ENCODE measurements at regions not wholly inside any gene's neighbourhood (a gene's known extent, or its start where the extent isn't known, plus 50 kb on each side); places are given as distances from the start of the nearest gene placed in this dataset.

GRCh38 chr6:169906688-169907418, 155.4 kb downstream of the ERMARD start:
- 89 to 94% methylated on average over 6 to 9 of the region's 13 CpGs for WGBS, 2 experiments (ENCODE audit: insufficient coverage in 2 of 2)

GRCh38 chr6:169906004-169906687, 154.7 kb downstream of the ERMARD start:
- no peaks in the 10 kb centered on the region for H3K36me3 ChIP-seq (ENCODE audit: control insufficient read depth, insufficient read depth, low read length)
- no peaks in the 10 kb centered on the region for H3K4me1 ChIP-seq (ENCODE audit: control insufficient read depth, insufficient read depth, low read length, poor library complexity, severe bottlenecking)
- H3K27ac ChIP-seq (ENCODE audit: low read depth, low read length, severe bottlenecking): no peak overlapping the region
- no peaks in the 10 kb centered on the region for H3K9me3 ChIP-seq (ENCODE audit: control insufficient read depth, low read length)
- no peak overlapping the region for H3K4me3 ChIP-seq (ENCODE audit: extremely low read depth, insufficient read depth, low read length, poor library complexity, severe bottlenecking)
- WGBS, 2 experiments (ENCODE audit: insufficient coverage in 2 of 2): 90 to 93% methylated on average over 16 to 23 of the region's 24 CpGs

More at GRCh38 chr6:169906688-169907418, 155.4 kb downstream of the ERMARD start:
- no peak overlapping the region for H3K27ac ChIP-seq (ENCODE audit: low read depth, low read length, severe bottlenecking)
- no peaks in the 10 kb centered on the region for H3K4me1 ChIP-seq (ENCODE audit: control insufficient read depth, insufficient read depth, low read length, poor library complexity, severe bottlenecking)
- no peaks in the 10 kb centered on the region for H3K9me3 ChIP-seq (ENCODE audit: control insufficient read depth, low read length)
- no peaks in the 10 kb centered on the region for H3K36me3 ChIP-seq (ENCODE audit: control insufficient read depth, insufficient read depth, low read length)
- no peak overlapping the region for H3K4me3 ChIP-seq (ENCODE audit: extremely low read depth, insufficient read depth, low read length, poor library complexity, severe bottlenecking)

GRCh38 chr6:169905041-169905807, 153.8 kb downstream of the ERMARD start:
- 86 to 89% methylated on average over 15 of the region's 20 CpGs for WGBS, 2 experiments (ENCODE audit: insufficient coverage in 2 of 2)
- Histone ChIP-seq H3K27ac (ENCODE audit: low read depth, low read length, severe bottlenecking) (no peak overlapping the region), H3K4me3 (ENCODE audit: extremely low read depth, insufficient read depth, low read length, poor library complexity, severe bottlenecking) (no peak overlapping the region), H3K9me3 (ENCODE audit: control insufficient read depth, low read length) (no peaks in the 10 kb centered on the region), H3K36me3 (ENCODE audit: control insufficient read depth, insufficient read depth, low read length) (no peaks in the 10 kb centered on the region), H3K4me1 (ENCODE audit: control insufficient read depth, insufficient read depth, low read length, poor library complexity, severe bottlenecking) (no peaks in the 10 kb centered on the region)

- no peaks in the 10 kb centered on the region for H3K4me1 ChIP-seq (ENCODE audit: control insufficient read depth, insufficient read depth, low read length, poor library complexity, severe bottlenecking)
- H3K4me3 ChIP-seq (ENCODE audit: extremely low read depth, insufficient read depth, low read length, poor library complexity, severe bottlenecking): no peak overlapping the region
- 95 to 99% methylated on average over 12 to 17 of the region's 18 CpGs for WGBS, 2 experiments (ENCODE audit: insufficient coverage in 2 of 2)
- H3K36me3 ChIP-seq (ENCODE audit: control insufficient read depth, insufficient read depth, low read length): no peaks in the 10 kb centered on the region
- no peak overlapping the region for H3K27ac ChIP-seq (ENCODE audit: low read depth, low read length, severe bottlenecking)
- no peaks in the 10 kb centered on the region for H3K9me3 ChIP-seq (ENCODE audit: control insufficient read depth, low read length)
These were observed 152.9 kb downstream of the ERMARD start for GRCh38 chr6:169904051-169904922.

GRCh38 chr6:169903122-169903521, 151.7 kb downstream of the ERMARD start:
- WGBS, 2 experiments (ENCODE audit: insufficient coverage in 2 of 2): 95 to 98% methylated on average over 14 to 17 of the region's 18 CpGs
- Histone ChIP-seq H3K9me3 (ENCODE audit: control insufficient read depth, low read length) (no peaks in the 10 kb centered on the region), H3K4me1 (ENCODE audit: control insufficient read depth, insufficient read depth, low read length, poor library complexity, severe bottlenecking) (no peaks in the 10 kb centered on the region), H3K4me3 (ENCODE audit: extremely low read depth, insufficient read depth, low read length, poor library complexity, severe bottlenecking) (no peak overlapping the region), H3K27ac (ENCODE audit: low read depth, low read length, severe bottlenecking) (no peak overlapping the region), H3K36me3 (ENCODE audit: control insufficient read depth, insufficient read depth, low read length) (no peaks in the 10 kb centered on the region)

GRCh38 chr6:169902604-169903003, 151.2 kb downstream of the ERMARD start:
- H3K36me3 ChIP-seq (ENCODE audit: control insufficient read depth, insufficient read depth, low read length): no peaks in the 10 kb centered on the region
- H3K27ac ChIP-seq (ENCODE audit: low read depth, low read length, severe bottlenecking): no peak overlapping the region
- no peak overlapping the region for H3K4me3 ChIP-seq (ENCODE audit: extremely low read depth, insufficient read depth, low read length, poor library complexity, severe bottlenecking)
- WGBS, 2 experiments (ENCODE audit: insufficient coverage in 2 of 2): 93 to 96% methylated on average over 9 to 10 of the region's 10 CpGs
- H3K4me1 ChIP-seq (ENCODE audit: control insufficient read depth, insufficient read depth, low read length, poor library complexity, severe bottlenecking): no peaks in the 10 kb centered on the region
- no peaks in the 10 kb centered on the region for H3K9me3 ChIP-seq (ENCODE audit: control insufficient read depth, low read length)

- WGBS, 2 experiments (ENCODE audit: insufficient coverage in 2 of 2): 98 to 100% methylated on average over 1 to 2 of the region's 2 CpGs
- Histone ChIP-seq H3K27ac (ENCODE audit: low read depth, low read length, severe bottlenecking) (no peak overlapping the region), H3K4me1 (ENCODE audit: control insufficient read depth, insufficient read depth, low read length, poor library complexity, severe bottlenecking) (no peaks in the 10 kb centered on the region), H3K36me3 (ENCODE audit: control insufficient read depth, insufficient read depth, low read length) (no peaks in the 10 kb centered on the region), H3K9me3 (ENCODE audit: control insufficient read depth, low read length) (no peaks in the 10 kb centered on the region), H3K4me3 (ENCODE audit: extremely low read depth, insufficient read depth, low read length, poor library complexity, severe bottlenecking) (no peak overlapping the region)
These were observed 150.6 kb downstream of the ERMARD start for GRCh38 chr6:169902070-169902469.

- peak overlapping the region; percentile 29 for H3K27ac ChIP-seq (ENCODE audit: low read depth, low read length, severe bottlenecking)
- no peaks in the 10 kb centered on the region for H3K36me3 ChIP-seq (ENCODE audit: control insufficient read depth, insufficient read depth, low read length)
- WGBS, 2 experiments (ENCODE audit: insufficient coverage in 2 of 2): 87 to 90% methylated on average over 16 of the region's 24 CpGs
- H3K9me3 ChIP-seq (ENCODE audit: control insufficient read depth, low read length): no peaks in the 10 kb centered on the region
- no peaks in the 10 kb centered on the region for H3K4me1 ChIP-seq (ENCODE audit: control insufficient read depth, insufficient read depth, low read length, poor library complexity, severe bottlenecking)
- no peak overlapping the region for H3K4me3 ChIP-seq (ENCODE audit: extremely low read depth, insufficient read depth, low read length, poor library complexity, severe bottlenecking)
These were observed 148.2 kb downstream of the ERMARD start for GRCh38 chr6:169899481-169900145.

- H3K9me3 ChIP-seq (ENCODE audit: control insufficient read depth, low read length): no peaks in the 10 kb centered on the region
- 91 to 94% methylated on average over 26 to 30 of the region's 35 CpGs for WGBS, 2 experiments (ENCODE audit: insufficient coverage in 2 of 2)
- H3K4me1 ChIP-seq (ENCODE audit: control insufficient read depth, insufficient read depth, low read length, poor library complexity, severe bottlenecking): no peaks in the 10 kb centered on the region
- H3K4me3 ChIP-seq (ENCODE audit: extremely low read depth, insufficient read depth, low read length, poor library complexity, severe bottlenecking): no peak overlapping the region
- peak overlapping the region; percentile 29 for H3K27ac ChIP-seq (ENCODE audit: low read depth, low read length, severe bottlenecking)
- H3K36me3 ChIP-seq (ENCODE audit: control insufficient read depth, insufficient read depth, low read length): no peaks in the 10 kb centered on the region
These were observed 147.5 kb downstream of the ERMARD start for GRCh38 chr6:169898788-169899480.

All from mesodermal cell (in vitro differentiated cells).